Lower leg skin (tissue), 3 donors: ENCODE measurements at regions not wholly inside any gene's neighbourhood (a gene's known extent, or its start where the extent isn't known, plus 50 kb on each side); places are given as distances from the start of the nearest gene placed in this dataset.

ENCODE experiments used
- POLR2A ChIP-seq, 2 donors: fragments of 450-650 bp; IDR thresholded peaks; one replicate each; pipeline ENCODE4 v1.6.1; 2016 to 2017; ENCODE audit warnings: antibody characterized with exemption in 2 of 2, mild to moderate bottlenecking in 1 of 2, moderate library complexity in 1 of 2
- TF ChIP-seq, protein P1 (sequence below), 3 donors: fragments of 450-650 bp; IDR thresholded peaks; one replicate each; pipeline ENCODE4 v1.5.1; 2016; ENCODE audit warnings: antibody characterized with exemption in 3 of 3, mild to moderate bottlenecking in 3 of 3, moderate library complexity in 2 of 3

DNA sequence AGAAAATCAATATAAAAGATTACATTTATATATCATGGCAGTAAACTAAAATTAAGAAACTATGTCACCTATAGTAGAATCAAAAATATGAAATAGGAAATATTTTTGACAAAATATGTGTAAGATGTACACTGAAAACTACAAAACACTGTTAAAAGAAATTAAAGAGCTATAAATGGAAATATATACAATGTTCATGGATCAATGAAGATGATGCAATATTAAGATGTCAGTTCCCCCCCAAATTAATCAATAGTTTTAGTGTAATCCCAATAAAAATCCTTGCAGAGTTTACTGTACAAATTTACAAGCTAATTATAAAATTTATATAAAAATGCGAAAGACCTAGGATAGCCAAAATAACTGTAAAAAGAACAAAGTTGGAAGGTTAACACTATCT is 173.0 kb upstream of the ADRA1B start:
- TF ChIP-seq, protein P1, sequence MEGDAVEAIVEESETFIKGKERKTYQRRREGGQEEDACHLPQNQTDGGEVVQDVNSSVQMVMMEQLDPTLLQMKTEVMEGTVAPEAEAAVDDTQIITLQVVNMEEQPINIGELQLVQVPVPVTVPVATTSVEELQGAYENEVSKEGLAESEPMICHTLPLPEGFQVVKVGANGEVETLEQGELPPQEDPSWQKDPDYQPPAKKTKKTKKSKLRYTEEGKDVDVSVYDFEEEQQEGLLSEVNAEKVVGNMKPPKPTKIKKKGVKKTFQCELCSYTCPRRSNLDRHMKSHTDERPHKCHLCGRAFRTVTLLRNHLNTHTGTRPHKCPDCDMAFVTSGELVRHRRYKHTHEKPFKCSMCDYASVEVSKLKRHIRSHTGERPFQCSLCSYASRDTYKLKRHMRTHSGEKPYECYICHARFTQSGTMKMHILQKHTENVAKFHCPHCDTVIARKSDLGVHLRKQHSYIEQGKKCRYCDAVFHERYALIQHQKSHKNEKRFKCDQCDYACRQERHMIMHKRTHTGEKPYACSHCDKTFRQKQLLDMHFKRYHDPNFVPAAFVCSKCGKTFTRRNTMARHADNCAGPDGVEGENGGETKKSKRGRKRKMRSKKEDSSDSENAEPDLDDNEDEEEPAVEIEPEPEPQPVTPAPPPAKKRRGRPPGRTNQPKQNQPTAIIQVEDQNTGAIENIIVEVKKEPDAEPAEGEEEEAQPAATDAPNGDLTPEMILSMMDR (IDR thresholded peaks at IDR 0.05): no peak
- TF ChIP-seq POLR2A (IDR thresholded peaks at IDR 0.05): no peak
